IMR-90 (cell line): ENCODE measurements at regions not wholly inside any gene's neighbourhood (a gene's known extent, or its start where the extent isn't known, plus 50 kb on each side); places are given as distances from the start of the nearest gene placed in this dataset.
A peak's percentile ranks its signal among the peaks of the same experiment; 100 is the strongest.

Experiments used
- ATAC-seq: fragments of 200-7000 bp; cut with Tn5 transposase; 2 replicates; pipeline ENCODE4 v1.9.1; 2020; ENCODE audit warnings: low read depth, mild to moderate bottlenecking, moderate library complexity
- BruUV-seq: library from RNA; stranded (reverse); fragments of 400-500 nt; replicated peaks from 2 replicates; lab custom pipeline; 2021; lab: Mats Ljungman, UMichigan
- CTCF ChIA-PET: fragments of 300-600 bp; formaldehyde crosslinking; extraction: SDS; loops from one replicate; lab custom pipeline; 2021; ENCODE audit warnings: antibody characterized with exemption; lab: Yijun Ruan, JAX
- POLR2A ChIA-PET: fragments of 300-600 bp; sonication (Branson Sonifier 250); formaldehyde crosslinking; loops from one replicate; lab custom pipeline; 2022; ENCODE audit warnings: antibody characterized with exemption; ENCODE audit not compliant: unreplicated experiment; lab: Charles Lee
- DNase-seq: peaks from one replicate; pipeline ENCODE4 v3.0.0; 2013
- H2AFZ ChIP-seq: replicated peaks from 2 replicates; pipeline ENCODE3; 2013; ENCODE audit warnings: low read length, mild to moderate bottlenecking; ENCODE audit not compliant: poor library complexity
- H2AK5ac ChIP-seq: 2 replicates; pipeline ENCODE4 v1.6.1; 2013; ENCODE audit warnings: low read depth, low read length, inconsistent platforms
- H2AK9ac ChIP-seq: replicated peaks from 2 replicates; pipeline ENCODE3; 2013; ENCODE audit warnings: mild to moderate bottlenecking, low read depth, low read length, moderate library complexity; ENCODE audit not compliant: poor library complexity
- H2BK120ac ChIP-seq: 2 replicates; pipeline ENCODE4 v1.6.1; 2013; ENCODE audit warnings: low read depth, low read length, inconsistent platforms
- H2BK15ac ChIP-seq: 3 replicates; pipeline ENCODE4 v1.6.1; 2013; ENCODE audit warnings: low read depth, low read length, inconsistent platforms
- H2BK20ac ChIP-seq: 2 replicates; pipeline ENCODE4 v1.6.1; 2013; ENCODE audit warnings: low read depth, mild to moderate bottlenecking, inconsistent platforms, low read length, moderate library complexity
- H2BK5ac ChIP-seq: 2 replicates; pipeline ENCODE4 v1.6.1; 2013; ENCODE audit warnings: mild to moderate bottlenecking, low read depth, low read length, inconsistent platforms; ENCODE audit not compliant: poor library complexity, severe bottlenecking
- H3K14ac ChIP-seq: replicated peaks from 2 replicates; pipeline ENCODE4 v1.6.1; 2013; ENCODE audit warnings: low read depth, low read length, inconsistent platforms
- H3K18ac ChIP-seq: 2 replicates; pipeline ENCODE4 v1.6.1; 2013; ENCODE audit warnings: low read depth, low read length, control low read depth
- H3K23ac ChIP-seq: 2 replicates; pipeline ENCODE4 v1.6.1; 2013; ENCODE audit warnings: low read depth, low read length, inconsistent platforms
- H3K27ac ChIP-seq: 2 replicates; pipeline ENCODE4 v1.5.1; 2013; ENCODE audit warnings: mild to moderate bottlenecking, control low read depth, low read length; ENCODE audit not compliant: insufficient read depth
- H3K27me3 ChIP-seq: 2 replicates; pipeline ENCODE4 v1.6.1; 2013; ENCODE audit warnings: low read length; ENCODE audit not compliant: control insufficient read depth, insufficient read depth
- H3K36me3 ChIP-seq: 2 replicates; pipeline ENCODE4 v1.6.1; 2013; ENCODE audit warnings: low read length, mixed read lengths; ENCODE audit not compliant: control insufficient read depth, insufficient read depth
- H3K4ac ChIP-seq: 2 replicates; pipeline ENCODE4 v1.6.1; 2013; ENCODE audit warnings: low read depth, low read length, inconsistent platforms
- H3K4me1 ChIP-seq: 2 replicates; pipeline ENCODE4 v1.6.1; 2013; ENCODE audit warnings: low read length, mixed read lengths; ENCODE audit not compliant: control insufficient read depth, insufficient read depth
- H3K4me2 ChIP-seq: 2 replicates; pipeline ENCODE4 v1.6.1; 2013; ENCODE audit warnings: low read depth, mild to moderate bottlenecking, control low read depth, low read length, moderate library complexity
- H3K4me3 ChIP-seq: 2 replicates; pipeline ENCODE4 v1.5.1; 2013; ENCODE audit warnings: low read depth, mild to moderate bottlenecking, control low read depth, low read length, moderate library complexity; ENCODE audit not compliant: insufficient read depth
- H3K56ac ChIP-seq: 2 replicates; pipeline ENCODE4 v1.6.1; 2013; ENCODE audit warnings: low read length, inconsistent platforms; ENCODE audit not compliant: insufficient read depth; ENCODE audit errors: extremely low read depth
- H3K79me1 ChIP-seq, 2 experiments: 2 replicates each; pipeline ENCODE4 v1.6.1; 2013; ENCODE audit warnings: low read length in 2 of 2, inconsistent platforms in 1 of 2, low read depth in 1 of 2
- H3K9ac ChIP-seq: 2 replicates; pipeline ENCODE4 v1.6.1; 2013; ENCODE audit warnings: low read depth, low read length, control low read depth
- H3K9me1 ChIP-seq: 2 replicates; pipeline ENCODE4 v1.6.1; 2013; ENCODE audit warnings: low read length, inconsistent platforms; ENCODE audit not compliant: insufficient read depth
- H3K9me3 ChIP-seq: 2 replicates; pipeline ENCODE4 v1.6.1; 2013; ENCODE audit warnings: low read length; ENCODE audit not compliant: control insufficient read depth, insufficient read depth
- H4K20me1 ChIP-seq: 2 replicates; pipeline ENCODE4 v1.6.1; 2013; ENCODE audit warnings: low read length, inconsistent platforms; ENCODE audit not compliant: insufficient read depth
- H4K5ac ChIP-seq: 2 replicates; pipeline ENCODE4 v1.6.1; 2013; ENCODE audit warnings: mild to moderate bottlenecking, low read depth, low read length, control low read depth
- H4K8ac ChIP-seq, 2 experiments: 2 replicates each; pipeline ENCODE4 v1.6.1; 2013; ENCODE audit warnings: low read depth in 2 of 2, low read length in 2 of 2, control low read depth in 1 of 2, inconsistent platforms in 1 of 2
- H4K91ac ChIP-seq: 2 replicates; pipeline ENCODE4 v1.6.1; 2013; ENCODE audit warnings: low read depth, low read length, inconsistent platforms; ENCODE audit not compliant: insufficient read depth
- BHLHE40 ChIP-seq: fragments of 150-350 bp; IDR thresholded peaks from 2 replicates; pipeline ENCODE4 v1.6.1; 2016; ENCODE audit warnings: mild to moderate bottlenecking, low read depth, low read length
- CEBPB ChIP-seq: IDR thresholded peaks from 2 replicates; pipeline ENCODE4 v1.6.1; 2012; ENCODE audit warnings: low read depth, low read length, improper control_type of control experiment
- CTCF ChIP-seq: conservative IDR thresholded peaks from 2 replicates; pipeline ENCODE4 v1.5.1; 2012; ENCODE audit warnings: mild to moderate bottlenecking, low read depth, low read length, improper control_type of control experiment
- ELK1 ChIP-seq: fragments of 150-350 bp; IDR thresholded peaks from 2 replicates; pipeline ENCODE4 v1.6.1; 2016; ENCODE audit warnings: low read depth, mild to moderate bottlenecking, low read length, moderate library complexity, borderline replicate concordance
- FOS ChIP-seq: fragments of 150-350 bp; IDR thresholded peaks from 2 replicates; pipeline ENCODE4 v1.6.1; 2016; ENCODE audit warnings: low read depth, low read length
- MAFK ChIP-seq: IDR thresholded peaks from 2 replicates; pipeline ENCODE4 v1.6.1; 2012; ENCODE audit warnings: low read depth, low read length, improper control_type of control experiment
- MXI1 ChIP-seq: IDR thresholded peaks from 2 replicates; pipeline ENCODE4 v1.6.1; 2012; ENCODE audit warnings: low read depth, mild to moderate bottlenecking, low read length, moderate library complexity, borderline replicate concordance
- NFE2L2 ChIP-seq: fragments of 150-350 bp; IDR thresholded peaks from 2 replicates; pipeline ENCODE4 v1.6.1; 2016; ENCODE audit warnings: low read depth, mild to moderate bottlenecking, low read length
- POLR2A ChIP-seq: IDR thresholded peaks from 2 replicates; pipeline ENCODE4 v1.6.1; 2012; ENCODE audit warnings: mild to moderate bottlenecking, low read depth, low read length
- RCOR1 ChIP-seq: IDR thresholded peaks from 2 replicates; pipeline ENCODE4 v1.6.1; 2012; ENCODE audit warnings: mild to moderate bottlenecking, low read length, improper control_type of control experiment; ENCODE audit not compliant: insufficient replicate concordance
- RFX5 ChIP-seq: IDR thresholded peaks from 2 replicates; pipeline ENCODE4 v1.8.0; 2012; ENCODE audit warnings: low read depth, mild to moderate bottlenecking, low read length, moderate library complexity
- USF2 ChIP-seq: fragments of 150-350 bp; IDR thresholded peaks from 2 replicates; pipeline ENCODE4 v1.6.1; 2017; ENCODE audit warnings: mild to moderate bottlenecking, antibody characterized with exemption, low read length, low read depth
- WGBS, 2 experiments: methylation state at CpG; one replicate each; pipeline versions ENCODE4 v1.1.5 to v1.1.7; 2013; ENCODE audit warnings: missing lambda C conversion rate in 2 of 2; ENCODE audit not compliant: insufficient read length in 1 of 2; ENCODE audit errors: extremely low coverage in 2 of 2; 5-methylcytosine and 5-hydroxymethylcytosine counted together
- dilution Hi-C: fragments of 300-500 bp; cut with HindIII; formaldehyde crosslinking; loops from one replicate; pipeline ENCODE4 v1.14.3; 2018; ENCODE audit warnings: low sequenced_read_pairs; ENCODE audit not compliant: unreplicated experiment
- in situ Hi-C: fragments of 300-500 bp; cut with MboI; formaldehyde crosslinking; loops from 3 replicates; pipeline ENCODE4 v1.14.3; 2019; ENCODE audit warnings: low sequenced_read_pairs, inconsistent platforms, mixed read lengths
- intact Hi-C: fragments of 100-400 bp; cut with micrococcal nuclease; formaldehyde crosslinking; loops from 2 replicates; pipeline ENCODE4 v1.10.0; 2022

- H3K9me3 ChIP-seq = no peaks in the 10 kb centered on the region
- H3K4me2 ChIP-seq = peak overlapping the region; percentile 30; the same call in 1 of the 2 replicates
- peak overlapping the region; percentile 91 for H2BK120ac ChIP-seq
- H2BK5ac ChIP-seq = peak overlapping the region; percentile 93
- H2AFZ ChIP-seq = no peak overlapping the region
- no peak for ATAC-seq
- peak overlapping the region; percentile 48 for H3K18ac ChIP-seq
- peak overlapping the region; percentile 91 for H4K91ac ChIP-seq
- H2AK5ac ChIP-seq = peak overlapping the region; percentile 89; the same call in 1 of the 2 replicates
- H3K36me3 ChIP-seq = no peaks in the 10 kb centered on the region
- no peak for DNase-seq
- TF ChIP-seq CEBPB = no peak
- no peak for TF ChIP-seq MAFK
- TF ChIP-seq ELK1 = no peak
- TF ChIP-seq FOS = no peak
- TF ChIP-seq USF2 = no peak
- no peak for TF ChIP-seq RCOR1
- no peak for TF ChIP-seq MXI1
- TF ChIP-seq POLR2A = no peak
- TF ChIP-seq CTCF = no peak
- TF ChIP-seq RFX5 = no peak
- no peak for TF ChIP-seq BHLHE40
- TF ChIP-seq NFE2L2 = no peak
- H3K79me1 ChIP-seq = peaks cover 3 to 10% of the 10 kb centered on the region in 2 experiments; a peak in 3 of 4 replicates
- peak overlapping the region; percentile 78 for H3K14ac ChIP-seq
- peak overlapping the region; percentile 69; the same call in 1 of the 2 replicates for H3K27ac ChIP-seq
- peak overlapping the region; percentile 64 to 82 for H4K8ac ChIP-seq
- in situ Hi-C loops (loop anchor here (10.0 to 25.0 kb wide), 5 partner anchors 257 to 1265 kb away; partner anchors contain the start of gene PAPPA), intact Hi-C loops (loop anchor here (2.0 to 10.0 kb wide), 4 partner anchors 53 to 487 kb away; no protein-coding TSS in a partner anchor), dilution Hi-C loops (no loop called here)
- WGBS, 2 experiments = no CpG with 5 or more reads among the region's 3 CpGs
- H2BK15ac ChIP-seq = peak overlapping the region; percentile 75
- ChIA-PET CTCF (no interaction called here), POLR2A (interaction anchor here (0.5 to 1.7 kb wide), 2 partner anchors 45 to 75 kb away, joined by 4 to 6 read pairs; no protein-coding TSS in a partner anchor)
- H3K27me3 ChIP-seq = no peaks in the 10 kb centered on the region
- H2AK9ac ChIP-seq = no peak overlapping the region
- no TSS peak for BruUV-seq
- peak overlapping the region; percentile 94 for H3K4ac ChIP-seq
- H3K9ac ChIP-seq = peak overlapping the region; percentile 90
- peak overlapping the region; percentile 58 for H3K56ac ChIP-seq
- H3K4me1 ChIP-seq = peaks cover 21% of the 10 kb centered on the region
- no peak overlapping the region for H3K4me3 ChIP-seq
- no peaks in the 10 kb centered on the region for H4K20me1 ChIP-seq
- H4K5ac ChIP-seq = peak overlapping the region; percentile 95
- H2BK20ac ChIP-seq = peak overlapping the region; percentile 93
- peaks cover 3% of the 10 kb centered on the region; the same call in 1 of the 2 replicates for H3K9me1 ChIP-seq
- H3K23ac ChIP-seq = peak overlapping the region; percentile 4; the same call in 1 of the 2 replicates
These were observed 479.5 kb upstream of the TNC start for GRCh38 chr9:115597330-115597895.
